HCT116 (cell line): ENCODE measurements at regions not wholly inside any gene's neighbourhood (a gene's known extent, or its start where the extent isn't known, plus 50 kb on each side); places are given as distances from the start of the nearest gene placed in this dataset.

Source experiments
- ATAC-seq: fragments of 200-7000 bp; cut with Tn5 transposase; 2 replicates; pipeline ENCODE4 v1.9.1; 2020; ENCODE audit warnings: mild to moderate bottlenecking, moderate library complexity
- BruUV-seq: library from RNA; stranded (reverse); fragments of 400-500 nt; replicated peaks from 2 replicates; lab custom pipeline; 2021; lab: Mats Ljungman, UMichigan
- CTCF ChIA-PET: fragments of 300-600 bp; sonication (Branson Sonifier 250); formaldehyde crosslinking; loops from one replicate; lab custom pipeline; 2021; ENCODE audit warnings: antibody characterized with exemption; lab: Charles Lee
- POLR2A ChIA-PET: fragments of 300-600, 350-600 bp; sonication (Branson Sonifier 250); formaldehyde crosslinking; loops from one replicate; lab custom pipeline; 2021; ENCODE audit warnings: antibody characterized with exemption; lab: Charles Lee
- RAD21 ChIA-PET, 2 experiments: fragments of 300-600 bp; sonication (Branson Sonifier 250); formaldehyde crosslinking; loops; one replicate each; lab custom pipeline; 2023; ENCODE audit warnings: low total read pairs in 2 of 2; ENCODE audit not compliant: uncharacterized antibody in 2 of 2, unreplicated experiment in 2 of 2, low non-redundant PET in 1 of 2; lab: Charles Lee
- DNase-seq: peaks from one replicate; pipeline ENCODE4 v3.0.0-alpha.2; 2010; ENCODE audit warnings: low read depth, low spot score
- H2AFZ ChIP-seq: fragments of 200-600 bp; shearing (Covaris generic), sonication (generic); 2 replicates; pipeline ENCODE4 v1.6.1; 2017; ENCODE audit warnings: low read depth, mixed run types, mixed read lengths, antibody characterized with exemption, low read length; ENCODE audit not compliant: poor library complexity, severe bottlenecking
- H3K27ac ChIP-seq: 2 replicates; pipeline ENCODE4 v1.5.1; 2012; ENCODE audit warnings: low read depth, low read length
- H3K27me3 ChIP-seq: fragments of 200-600 bp; sonication (generic); 2 replicates; pipeline ENCODE4 v1.6.1; 2016; ENCODE audit warnings: mixed run types, low read length, mixed read lengths; ENCODE audit not compliant: insufficient read depth
- H3K36me3 ChIP-seq, 2 experiments: fragments of 200-500 bp in 1 of 2; fragments of 200-600 bp in 1 of 2; sonication (Bioruptor generic) in 1 of 2; sonication (generic) in 1 of 2; 2 replicates each; pipeline versions ENCODE4 v1.5.1 to v1.6.1; 2014 to 2016; ENCODE audit warnings: low read length in 2 of 2, inconsistent platforms in 1 of 2, mixed read lengths in 1 of 2, mixed run types in 1 of 2; ENCODE audit not compliant: insufficient read depth in 2 of 2, control insufficient read depth in 1 of 2
- H3K4me1 ChIP-seq, 2 experiments: fragments of 200-600 bp in 1 of 2; sonication (generic) in 1 of 2; 2 replicates each; pipeline versions ENCODE4 v1.5.1 to v1.6.1; 2012 to 2017; ENCODE audit warnings: low read length in 2 of 2, inconsistent platforms in 1 of 2, mild to moderate bottlenecking in 1 of 2, mixed read lengths in 1 of 2, mixed run types in 1 of 2, moderate library complexity in 1 of 2; ENCODE audit not compliant: insufficient read depth in 2 of 2, control insufficient read depth in 1 of 2
- H3K4me2 ChIP-seq: fragments of 200-600 bp; sonication (generic); 2 replicates; pipeline ENCODE4 v1.6.1; 2017; ENCODE audit warnings: mixed run types, low read length, mixed read lengths
- H3K4me3 ChIP-seq, 2 experiments: fragments of 200-600 bp in 1 of 2; sonication (generic) in 1 of 2; replicated peaks in 1 of 2; 2 replicates each; pipeline ENCODE4 v1.5.1; 2011 to 2016; ENCODE audit warnings: low read length in 2 of 2, control low read depth in 1 of 2, low read depth in 1 of 2, mild to moderate bottlenecking in 1 of 2, mixed read lengths in 1 of 2, mixed run types in 1 of 2
- H3K79me2 ChIP-seq: fragments of 200-600 bp; sonication (generic); 2 replicates; pipeline ENCODE4 v1.6.1; 2017; ENCODE audit warnings: mild to moderate bottlenecking, mixed run types, low read length, moderate library complexity, mixed read lengths; ENCODE audit not compliant: insufficient read depth
- H3K9ac ChIP-seq: fragments of 200-600 bp; sonication (generic); 2 replicates; pipeline ENCODE4 v1.6.1; 2016; ENCODE audit warnings: low read length, mixed read lengths
- H3K9me2 ChIP-seq: fragments of 200-600 bp; sonication (generic), shearing (Covaris generic); 2 replicates; pipeline ENCODE4 v1.6.1; 2017; ENCODE audit warnings: mixed run types, mild to moderate bottlenecking, moderate library complexity; ENCODE audit not compliant: insufficient read depth
- H3K9me3 ChIP-seq, 2 experiments: fragments of 200-500 bp in 1 of 2; fragments of 200-600 bp in 1 of 2; sonication (Bioruptor generic) in 1 of 2; sonication (generic) in 1 of 2; 2 replicates each; pipeline ENCODE4 v1.6.1; 2014 to 2017; ENCODE audit warnings: low read length in 2 of 2, mixed read lengths in 2 of 2, inconsistent platforms in 1 of 2, low read depth in 1 of 2, mild to moderate bottlenecking in 1 of 2, mixed run types in 1 of 2, moderate library complexity in 1 of 2; ENCODE audit not compliant: control insufficient read depth in 1 of 2, insufficient read depth in 1 of 2
- H4K20me1 ChIP-seq: fragments of 200-600 bp; sonication (generic), shearing (Covaris generic); 2 replicates; pipeline ENCODE4 v1.6.1; 2017; ENCODE audit warnings: mixed run types, mild to moderate bottlenecking, moderate library complexity; ENCODE audit not compliant: insufficient read depth
- CBX3 ChIP-seq: IDR thresholded peaks from 2 replicates; pipeline ENCODE4 v1.6.1; 2012; ENCODE audit warnings: low read depth
- CEBPB ChIP-seq: IDR thresholded peaks from 2 replicates; pipeline ENCODE4 v1.6.1; 2012; ENCODE audit warnings: low read depth
- EGR1 ChIP-seq: IDR thresholded peaks from 2 replicates; pipeline ENCODE4 v1.6.1; 2012; ENCODE audit warnings: low read depth
- ELF1 ChIP-seq: IDR thresholded peaks from 2 replicates; pipeline ENCODE4 v1.6.1; 2012; ENCODE audit warnings: low read depth, borderline replicate concordance
- EZH2 ChIP-seq: fragments of 200-600 bp; sonication (generic); IDR thresholded peaks from 2 replicates; pipeline ENCODE4 v1.6.1; 2017; ENCODE audit warnings: antibody characterized with exemption, mixed run types
- EZH2phosphoT487 ChIP-seq: fragments of 200-600 bp; IDR thresholded peaks from 2 replicates; pipeline ENCODE4 v1.6.1; 2018; ENCODE audit warnings: antibody characterized with exemption, borderline replicate concordance
- FOSL1 ChIP-seq: IDR thresholded peaks from 2 replicates; pipeline ENCODE4 v1.6.1; 2012; ENCODE audit warnings: low read depth
- POLR2A ChIP-seq: IDR thresholded peaks from 2 replicates; pipeline ENCODE4 v1.7.0; 2011; ENCODE audit warnings: borderline replicate concordance; ENCODE audit not compliant: insufficient read depth, insufficient read length; ENCODE audit errors: extremely low read depth
- POLR2AphosphoS5 ChIP-seq: IDR thresholded peaks from 2 replicates; pipeline ENCODE4 v1.6.1; 2011; ENCODE audit warnings: mild to moderate bottlenecking, low read depth, low read length, moderate library complexity
- RAD21 ChIP-seq: IDR thresholded peaks from 2 replicates; pipeline ENCODE4 v1.6.1; 2012; ENCODE audit warnings: low read depth, mild to moderate bottlenecking
- SIN3A ChIP-seq: IDR thresholded peaks from 2 replicates; pipeline ENCODE4 v1.6.1; 2012; ENCODE audit warnings: low read depth
- SP1 ChIP-seq: IDR thresholded peaks from 2 replicates; pipeline ENCODE4 v1.6.1; 2012; ENCODE audit warnings: low read depth
- SRF ChIP-seq: IDR thresholded peaks from 2 replicates; pipeline ENCODE4 v1.6.1; 2012; ENCODE audit warnings: low read depth
- TCF7L2 ChIP-seq: IDR thresholded peaks from 2 replicates; pipeline ENCODE4 v1.7.0; 2011; ENCODE audit warnings: borderline replicate concordance, inconsistent platforms; ENCODE audit not compliant: insufficient read depth, insufficient read length; ENCODE audit errors: extremely low read depth
- YY1 ChIP-seq: IDR thresholded peaks from 2 replicates; pipeline ENCODE4 v1.6.1; 2011; ENCODE audit warnings: low read length, low read depth, moderate library complexity, mild to moderate bottlenecking; ENCODE audit not compliant: insufficient replicate concordance; ENCODE audit errors: extremely low read depth
- ZFX ChIP-seq: fragments of 450-650 bp; IDR thresholded peaks from 2 replicates; pipeline ENCODE4 v1.6.1; 2017
- intact Hi-C: fragments of 100-400 bp; cut with micrococcal nuclease; formaldehyde crosslinking; loops from 2 replicates; pipeline ENCODE4 v1.10.0; 2022
- TF ChIP-seq, protein P1 (sequence below): IDR thresholded peaks from 2 replicates; pipeline ENCODE4 v1.6.1; 2012
- TF ChIP-seq, protein P2 (sequence below), 3 experiments: fragments of 200-600 bp in 1 of 3; sonication (generic) in 1 of 3; IDR thresholded peaks in 2 of 3; conservative IDR thresholded peaks in 1 of 3; 2 replicates each; pipeline ENCODE4 v1.5.1; 2012 to 2017; ENCODE audit warnings: low read depth in 2 of 3, low read length in 2 of 3, antibody characterized with exemption in 1 of 3, borderline replicate concordance in 1 of 3, control low read depth in 1 of 3, mild to moderate bottlenecking in 1 of 3, mixed read lengths in 1 of 3, mixed run types in 1 of 3, moderate library complexity in 1 of 3; ENCODE audit not compliant: insufficient read depth in 1 of 3
- TF ChIP-seq, protein P3 (sequence below): IDR thresholded peaks from 2 replicates; pipeline ENCODE4 v1.6.1; 2011; ENCODE audit warnings: mild to moderate bottlenecking, low read length, moderate library complexity; ENCODE audit not compliant: insufficient replicate concordance; ENCODE audit errors: extremely low read depth
- TF ChIP-seq, protein P4 (sequence below): IDR thresholded peaks from 2 replicates; pipeline ENCODE4 v1.6.1; 2012; ENCODE audit warnings: low read depth

DNA sequence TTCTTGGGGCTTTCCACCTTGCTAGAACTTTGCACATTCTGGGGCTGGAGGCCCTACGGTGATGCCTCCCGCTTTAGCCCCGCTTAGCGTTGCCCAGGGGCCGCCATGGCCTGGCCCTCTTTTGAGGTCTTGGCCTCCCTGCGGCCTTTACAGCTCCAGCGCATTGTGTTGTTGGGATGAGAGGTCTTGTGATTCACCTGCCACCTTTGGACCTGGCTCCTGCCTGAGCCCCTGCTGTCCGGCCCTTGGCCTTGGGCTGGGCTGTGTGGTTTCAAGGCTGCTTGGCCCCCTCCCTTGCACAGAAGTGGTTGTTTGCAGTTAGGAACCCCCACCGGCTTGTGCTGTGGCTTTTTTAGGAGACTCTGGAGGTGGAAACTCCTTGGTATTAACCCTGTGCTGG lies 61.0 kb upstream of the CDH4 start:
- no TSS peak for BruUV-seq
- H3K9me2 ChIP-seq, result no peaks in the 10 kb centered on the region
- intact Hi-C loops, result no loop called here
- ChIA-PET POLR2A (no interaction called here), RAD21 (no interaction called here), CTCF (no interaction called here)
- no peak overlapping the region for H2AFZ ChIP-seq
- no peaks in the 10 kb centered on the region for H3K79me2 ChIP-seq
- H3K27ac ChIP-seq, result no peak overlapping the region
- peaks cover 0 to 11% of the 10 kb centered on the region in 2 experiments; a peak in 2 of 4 replicates for H3K9me3 ChIP-seq
- H3K9ac ChIP-seq, result no peak overlapping the region
- H3K4me3 ChIP-seq, result no peak overlapping the region
- H3K27me3 ChIP-seq, result no peaks in the 10 kb centered on the region
- no peak for DNase-seq
- TF ChIP-seq, protein P1, sequence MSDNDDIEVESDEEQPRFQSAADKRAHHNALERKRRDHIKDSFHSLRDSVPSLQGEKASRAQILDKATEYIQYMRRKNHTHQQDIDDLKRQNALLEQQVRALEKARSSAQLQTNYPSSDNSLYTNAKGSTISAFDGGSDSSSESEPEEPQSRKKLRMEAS, result no peak
- TF ChIP-seq CEBPB (no peak), EZH2phosphoT487 (no peak), POLR2A (no peak), FOSL1 (no peak), YY1 (no peak), EZH2 (no peak), SP1 (no peak), SIN3A (no peak), POLR2AphosphoS5 (no peak), SRF (no peak), CBX3 (no peak), RAD21 (no peak), EGR1 (no peak), ELF1 (no peak), ZFX (no peak), TCF7L2 (no peak)
- TF ChIP-seq, protein P2, sequence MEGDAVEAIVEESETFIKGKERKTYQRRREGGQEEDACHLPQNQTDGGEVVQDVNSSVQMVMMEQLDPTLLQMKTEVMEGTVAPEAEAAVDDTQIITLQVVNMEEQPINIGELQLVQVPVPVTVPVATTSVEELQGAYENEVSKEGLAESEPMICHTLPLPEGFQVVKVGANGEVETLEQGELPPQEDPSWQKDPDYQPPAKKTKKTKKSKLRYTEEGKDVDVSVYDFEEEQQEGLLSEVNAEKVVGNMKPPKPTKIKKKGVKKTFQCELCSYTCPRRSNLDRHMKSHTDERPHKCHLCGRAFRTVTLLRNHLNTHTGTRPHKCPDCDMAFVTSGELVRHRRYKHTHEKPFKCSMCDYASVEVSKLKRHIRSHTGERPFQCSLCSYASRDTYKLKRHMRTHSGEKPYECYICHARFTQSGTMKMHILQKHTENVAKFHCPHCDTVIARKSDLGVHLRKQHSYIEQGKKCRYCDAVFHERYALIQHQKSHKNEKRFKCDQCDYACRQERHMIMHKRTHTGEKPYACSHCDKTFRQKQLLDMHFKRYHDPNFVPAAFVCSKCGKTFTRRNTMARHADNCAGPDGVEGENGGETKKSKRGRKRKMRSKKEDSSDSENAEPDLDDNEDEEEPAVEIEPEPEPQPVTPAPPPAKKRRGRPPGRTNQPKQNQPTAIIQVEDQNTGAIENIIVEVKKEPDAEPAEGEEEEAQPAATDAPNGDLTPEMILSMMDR (IDR thresholded peaks at IDR 0.05 in 2 of 3, conservative IDR thresholded peaks at IDR 0.05 in 1 of 3; ENCODE audit: borderline replicate concordance in 1 of 3, insufficient read depth in 1 of 3, low read depth in 2 of 3, low read length in 2 of 3), result no peak
- TF ChIP-seq, protein P3, sequence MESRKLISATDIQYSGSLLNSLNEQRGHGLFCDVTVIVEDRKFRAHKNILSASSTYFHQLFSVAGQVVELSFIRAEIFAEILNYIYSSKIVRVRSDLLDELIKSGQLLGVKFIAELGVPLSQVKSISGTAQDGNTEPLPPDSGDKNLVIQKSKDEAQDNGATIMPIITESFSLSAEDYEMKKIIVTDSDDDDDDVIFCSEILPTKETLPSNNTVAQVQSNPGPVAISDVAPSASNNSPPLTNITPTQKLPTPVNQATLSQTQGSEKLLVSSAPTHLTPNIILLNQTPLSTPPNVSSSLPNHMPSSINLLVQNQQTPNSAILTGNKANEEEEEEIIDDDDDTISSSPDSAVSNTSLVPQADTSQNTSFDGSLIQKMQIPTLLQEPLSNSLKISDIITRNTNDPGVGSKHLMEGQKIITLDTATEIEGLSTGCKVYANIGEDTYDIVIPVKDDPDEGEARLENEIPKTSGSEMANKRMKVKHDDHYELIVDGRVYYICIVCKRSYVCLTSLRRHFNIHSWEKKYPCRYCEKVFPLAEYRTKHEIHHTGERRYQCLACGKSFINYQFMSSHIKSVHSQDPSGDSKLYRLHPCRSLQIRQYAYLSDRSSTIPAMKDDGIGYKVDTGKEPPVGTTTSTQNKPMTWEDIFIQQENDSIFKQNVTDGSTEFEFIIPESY, result no peak
- TF ChIP-seq, protein P4, sequence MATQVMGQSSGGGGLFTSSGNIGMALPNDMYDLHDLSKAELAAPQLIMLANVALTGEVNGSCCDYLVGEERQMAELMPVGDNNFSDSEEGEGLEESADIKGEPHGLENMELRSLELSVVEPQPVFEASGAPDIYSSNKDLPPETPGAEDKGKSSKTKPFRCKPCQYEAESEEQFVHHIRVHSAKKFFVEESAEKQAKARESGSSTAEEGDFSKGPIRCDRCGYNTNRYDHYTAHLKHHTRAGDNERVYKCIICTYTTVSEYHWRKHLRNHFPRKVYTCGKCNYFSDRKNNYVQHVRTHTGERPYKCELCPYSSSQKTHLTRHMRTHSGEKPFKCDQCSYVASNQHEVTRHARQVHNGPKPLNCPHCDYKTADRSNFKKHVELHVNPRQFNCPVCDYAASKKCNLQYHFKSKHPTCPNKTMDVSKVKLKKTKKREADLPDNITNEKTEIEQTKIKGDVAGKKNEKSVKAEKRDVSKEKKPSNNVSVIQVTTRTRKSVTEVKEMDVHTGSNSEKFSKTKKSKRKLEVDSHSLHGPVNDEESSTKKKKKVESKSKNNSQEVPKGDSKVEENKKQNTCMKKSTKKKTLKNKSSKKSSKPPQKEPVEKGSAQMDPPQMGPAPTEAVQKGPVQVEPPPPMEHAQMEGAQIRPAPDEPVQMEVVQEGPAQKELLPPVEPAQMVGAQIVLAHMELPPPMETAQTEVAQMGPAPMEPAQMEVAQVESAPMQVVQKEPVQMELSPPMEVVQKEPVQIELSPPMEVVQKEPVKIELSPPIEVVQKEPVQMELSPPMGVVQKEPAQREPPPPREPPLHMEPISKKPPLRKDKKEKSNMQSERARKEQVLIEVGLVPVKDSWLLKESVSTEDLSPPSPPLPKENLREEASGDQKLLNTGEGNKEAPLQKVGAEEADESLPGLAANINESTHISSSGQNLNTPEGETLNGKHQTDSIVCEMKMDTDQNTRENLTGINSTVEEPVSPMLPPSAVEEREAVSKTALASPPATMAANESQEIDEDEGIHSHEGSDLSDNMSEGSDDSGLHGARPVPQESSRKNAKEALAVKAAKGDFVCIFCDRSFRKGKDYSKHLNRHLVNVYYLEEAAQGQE, result no peak
- H3K4me1 ChIP-seq, result no peaks in the 10 kb centered on the region
- ATAC-seq, result no peak
- no peaks in the 10 kb centered on the region for H4K20me1 ChIP-seq
- no peaks in the 10 kb centered on the region for H3K36me3 ChIP-seq
- H3K4me2 ChIP-seq, result no peak overlapping the region
